ENCODE measurements at regions not wholly inside any gene's neighbourhood (a gene's known extent, or its start where the extent isn't known, plus 50 kb on each side); places are given as distances from the start of the nearest gene placed in this dataset.

GRCh38 chr2:82000606-82001005, 1696.1 kb upstream of the LRRTM1 start:
- no peaks in the 10 kb centered on the region for H3K79me2 ChIP-seq (ENCODE audit: insufficient read depth, low read length)
- no peaks in the 10 kb centered on the region for H3F3A ChIP-seq (ENCODE audit: low read depth)
- no peaks in the 10 kb centered on the region for H3K4me1 ChIP-seq (ENCODE audit: insufficient read depth, low read length, poor library complexity, severe bottlenecking)
- no peak overlapping the region for H3K9ac ChIP-seq (ENCODE audit: low read depth, low read length, poor library complexity, severe bottlenecking)
- H3K9me3 ChIP-seq (ENCODE audit: insufficient read depth, low read depth, low read length) = no peaks in the 10 kb centered on the region
- no peak overlapping the region for H3K4me2 ChIP-seq (ENCODE audit: low read depth, low read length, poor library complexity, severe bottlenecking)
- H3K4me3 ChIP-seq (ENCODE audit: low read length, poor library complexity, severe bottlenecking) = no peak overlapping the region
- no peaks in the 10 kb centered on the region for H4K20me1 ChIP-seq (ENCODE audit: insufficient read depth, low read length, poor library complexity, severe bottlenecking)
- H2AFZ ChIP-seq (ENCODE audit: low read length) = no peak overlapping the region
- H3K9me2 ChIP-seq (replicated peaks; ENCODE audit: low read depth, low read length) = no peaks in the 10 kb centered on the region
- TF ChIP-seq EZH2phosphoT487 (IDR thresholded peaks at IDR 0.05; ENCODE audit: borderline replicate concordance) = no peak
- TF ChIP-seq CTCF (conservative IDR thresholded peaks at IDR 0.05; ENCODE audit: low read length) = no peak
- H3K27me3 ChIP-seq (ENCODE audit: insufficient read depth, low read length, poor library complexity, severe bottlenecking) = no peaks in the 10 kb centered on the region
- no peaks in the 10 kb centered on the region for H3K36me3 ChIP-seq (ENCODE audit: insufficient read depth, low read length)

- H4K20me1 ChIP-seq (ENCODE audit: insufficient read depth, low read length, poor library complexity, severe bottlenecking) = no peaks in the 10 kb centered on the region
- H3K9me3 ChIP-seq (ENCODE audit: insufficient read depth, low read depth, low read length) = no peaks in the 10 kb centered on the region
- no peak for TF ChIP-seq CTCF (conservative IDR thresholded peaks at IDR 0.05; ENCODE audit: low read length)
- no peak for TF ChIP-seq EZH2phosphoT487 (IDR thresholded peaks at IDR 0.05; ENCODE audit: borderline replicate concordance)
- no peak overlapping the region for H3K4me3 ChIP-seq (ENCODE audit: low read length, poor library complexity, severe bottlenecking)
- H3K9ac ChIP-seq (ENCODE audit: low read depth, low read length, poor library complexity, severe bottlenecking) = no peak overlapping the region
- H3K79me2 ChIP-seq (ENCODE audit: insufficient read depth, low read length) = no peaks in the 10 kb centered on the region
- no peak overlapping the region for H2AFZ ChIP-seq (ENCODE audit: low read length)
- no peaks in the 10 kb centered on the region for H3K4me1 ChIP-seq (ENCODE audit: insufficient read depth, low read length, poor library complexity, severe bottlenecking)
- no peaks in the 10 kb centered on the region for H3F3A ChIP-seq (ENCODE audit: low read depth)
- no peaks in the 10 kb centered on the region for H3K9me2 ChIP-seq (replicated peaks; ENCODE audit: low read depth, low read length)
- no peaks in the 10 kb centered on the region for H3K36me3 ChIP-seq (ENCODE audit: insufficient read depth, low read length)
- H3K4me2 ChIP-seq (ENCODE audit: low read depth, low read length, poor library complexity, severe bottlenecking) = no peak overlapping the region
- no peaks in the 10 kb centered on the region for H3K27me3 ChIP-seq (ENCODE audit: insufficient read depth, low read length, poor library complexity, severe bottlenecking)
Observed at GRCh38 chr2:81996332-81996731, 1691.8 kb upstream of the LRRTM1 start.

- H3K4me1 ChIP-seq (ENCODE audit: insufficient read depth, low read length, poor library complexity, severe bottlenecking) = no peaks in the 10 kb centered on the region
- no peaks in the 10 kb centered on the region for H3K9me2 ChIP-seq (replicated peaks; ENCODE audit: low read depth, low read length)
- TF ChIP-seq CTCF (conservative IDR thresholded peaks at IDR 0.05; ENCODE audit: low read length) (no peak), EZH2phosphoT487 (IDR thresholded peaks at IDR 0.05; ENCODE audit: borderline replicate concordance) (no peak)
- no peaks in the 10 kb centered on the region for H3K36me3 ChIP-seq (ENCODE audit: insufficient read depth, low read length)
- H3K4me2 ChIP-seq (ENCODE audit: low read depth, low read length, poor library complexity, severe bottlenecking) = no peak overlapping the region
- H3K4me3 ChIP-seq (ENCODE audit: low read length, poor library complexity, severe bottlenecking) = no peak overlapping the region
- no peak overlapping the region for H3K9ac ChIP-seq (ENCODE audit: low read depth, low read length, poor library complexity, severe bottlenecking)
- H3K79me2 ChIP-seq (ENCODE audit: insufficient read depth, low read length) = no peaks in the 10 kb centered on the region
- no peaks in the 10 kb centered on the region for H3K27me3 ChIP-seq (ENCODE audit: insufficient read depth, low read length, poor library complexity, severe bottlenecking)
- H3F3A ChIP-seq (ENCODE audit: low read depth) = no peaks in the 10 kb centered on the region
- H3K9me3 ChIP-seq (ENCODE audit: insufficient read depth, low read depth, low read length) = no peaks in the 10 kb centered on the region
- no peak overlapping the region for H2AFZ ChIP-seq (ENCODE audit: low read length)
- H4K20me1 ChIP-seq (ENCODE audit: insufficient read depth, low read length, poor library complexity, severe bottlenecking) = no peaks in the 10 kb centered on the region
Observed at GRCh38 chr2:81991282-81991681, 1686.7 kb upstream of the LRRTM1 start.

All from Loucy (cell line).